Tibial nerve (tissue), 4 donors: ENCODE measurements at regions not wholly inside any gene's neighbourhood (a gene's known extent, or its start where the extent isn't known, plus 50 kb on each side); places are given as distances from the start of the nearest gene placed in this dataset.

Experiments
- DNase-seq, 2 donors: peaks; one replicate each; pipeline ENCODE4 v3.0.0-alpha.2; 2019; ENCODE audit warnings: low spot score in 2 of 2
- H3K27ac ChIP-seq, 4 donors: fragments of 200-600 bp; sonication (generic) in 3 of 4; one replicate each; pipeline ENCODE4 v1.5.1; 2017 to 2019; ENCODE audit warnings: mild to moderate bottlenecking in 1 of 4
- H3K27me3 ChIP-seq, 2 donors: fragments of 200-600 bp; sonication (generic) in 1 of 2; one replicate each; pipeline versions ENCODE4 v1.5.1 to v1.6.0; 2017 to 2019
- H3K36me3 ChIP-seq, 3 donors: fragments of 200-600 bp; sonication (generic); one replicate each; pipeline ENCODE4 v1.5.1; 2018 to 2019
- H3K4me1 ChIP-seq, 4 donors: fragments of 200-600 bp; sonication (generic) in 3 of 4; one replicate each; pipeline ENCODE4 v1.5.1; 2017 to 2019
- H3K4me3 ChIP-seq, 4 donors: fragments of 200-600 bp; sonication (generic) in 3 of 4; one replicate each; pipeline ENCODE4 v1.5.1; 2017 to 2019; ENCODE audit warnings: mild to moderate bottlenecking in 1 of 4, moderate library complexity in 1 of 4
- H3K9me3 ChIP-seq, 4 donors: fragments of 200-600 bp; sonication (generic) in 3 of 4; one replicate each; pipeline ENCODE4 v1.5.1; 2017 to 2019
- EP300 ChIP-seq, 2 donors: sonication (generic); formaldehyde crosslinking; IDR thresholded peaks; one replicate each; pipeline ENCODE4 v1.6.1; 2017; ENCODE audit warnings: antibody characterized with exemption in 2 of 2, mild to moderate bottlenecking in 1 of 2
- POLR2A ChIP-seq, 2 donors: fragments of 450-650 bp; IDR thresholded peaks; one replicate each; pipeline ENCODE4 v1.6.1; 2017; ENCODE audit warnings: antibody characterized with exemption in 2 of 2, mild to moderate bottlenecking in 2 of 2, moderate library complexity in 2 of 2
- WGBS, 2 donors: methylation state at CpG; one replicate each; pipeline ENCODE4 v1.1.5; 2018; 5-methylcytosine and 5-hydroxymethylcytosine counted together
- TF ChIP-seq, protein P1 (sequence below), 5 experiments: fragments of 200-600 bp in 3 of 5; fragments of 450-650 bp in 2 of 5; sonication (generic) in 3 of 5; IDR thresholded peaks; one replicate each; pipeline ENCODE4 v1.5.1; 2016 to 2019; ENCODE audit warnings: antibody characterized with exemption in 5 of 5, mild to moderate bottlenecking in 3 of 5, moderate library complexity in 2 of 5

DNA sequence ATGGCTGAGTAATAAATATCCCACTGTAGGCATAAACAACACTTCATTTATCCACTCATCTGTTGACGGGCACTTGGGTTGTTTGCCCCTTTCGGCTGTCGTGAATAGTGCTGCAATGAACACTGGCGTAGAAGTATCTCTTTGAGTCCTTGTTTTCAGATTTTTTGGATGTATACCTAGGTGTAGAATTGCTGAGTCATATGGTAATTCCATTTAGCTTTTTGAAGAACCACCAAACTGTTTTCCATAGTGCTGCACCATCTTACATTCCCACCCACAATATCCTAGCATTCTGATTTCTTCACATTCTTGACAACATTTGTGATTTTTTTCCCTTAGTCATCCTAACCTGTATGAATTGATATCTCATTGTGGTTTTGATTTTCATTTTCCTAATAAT, 109.0 kb downstream of the NXNL2 start:
- H3K4me3 ChIP-seq, result no peak overlapping the region
- no peaks in the 10 kb centered on the region for H3K27me3 ChIP-seq
- H3K9me3 ChIP-seq, result peaks cover 0 to 7% (median 2%) of the 10 kb centered on the region in 4 donors
- H3K4me1 ChIP-seq, result peaks cover 0 to 4% (median 0%) of the 10 kb centered on the region in 4 donors
- H3K27ac ChIP-seq, result no peak overlapping the region
- TF ChIP-seq, protein P1, sequence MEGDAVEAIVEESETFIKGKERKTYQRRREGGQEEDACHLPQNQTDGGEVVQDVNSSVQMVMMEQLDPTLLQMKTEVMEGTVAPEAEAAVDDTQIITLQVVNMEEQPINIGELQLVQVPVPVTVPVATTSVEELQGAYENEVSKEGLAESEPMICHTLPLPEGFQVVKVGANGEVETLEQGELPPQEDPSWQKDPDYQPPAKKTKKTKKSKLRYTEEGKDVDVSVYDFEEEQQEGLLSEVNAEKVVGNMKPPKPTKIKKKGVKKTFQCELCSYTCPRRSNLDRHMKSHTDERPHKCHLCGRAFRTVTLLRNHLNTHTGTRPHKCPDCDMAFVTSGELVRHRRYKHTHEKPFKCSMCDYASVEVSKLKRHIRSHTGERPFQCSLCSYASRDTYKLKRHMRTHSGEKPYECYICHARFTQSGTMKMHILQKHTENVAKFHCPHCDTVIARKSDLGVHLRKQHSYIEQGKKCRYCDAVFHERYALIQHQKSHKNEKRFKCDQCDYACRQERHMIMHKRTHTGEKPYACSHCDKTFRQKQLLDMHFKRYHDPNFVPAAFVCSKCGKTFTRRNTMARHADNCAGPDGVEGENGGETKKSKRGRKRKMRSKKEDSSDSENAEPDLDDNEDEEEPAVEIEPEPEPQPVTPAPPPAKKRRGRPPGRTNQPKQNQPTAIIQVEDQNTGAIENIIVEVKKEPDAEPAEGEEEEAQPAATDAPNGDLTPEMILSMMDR (IDR thresholded peaks at IDR 0.05), result no peak
- no peak for TF ChIP-seq POLR2A (IDR thresholded peaks at IDR 0.05)
- TF ChIP-seq EP300 (IDR thresholded peaks at IDR 0.05), result no peak
- WGBS, 2 donors, result 60 to 65% methylated on average over 4 of the region's 4 CpGs
- no peak for DNase-seq
- H3K36me3 ChIP-seq, result no peaks in the 10 kb centered on the region

GRCh38 chr9:88645172-88645878, 110.3 kb downstream of the NXNL2 start:
- Histone ChIP-seq H3K4me3 (no peak overlapping the region), H3K27ac (peak overlapping the region in 1 of 4 donors; percentile 55), H3K9me3 (peaks cover 0 to 11% (median 4%) of the 10 kb centered on the region in 4 donors), H3K36me3 (no peaks in the 10 kb centered on the region), H3K4me1 (peaks cover 0 to 4% (median 0%) of the 10 kb centered on the region in 4 donors), H3K27me3 (no peaks in the 10 kb centered on the region)
- TF ChIP-seq EP300 (IDR thresholded peaks at IDR 0.05) (no peak), POLR2A (IDR thresholded peaks at IDR 0.05) (no peak)
- TF ChIP-seq, protein P1 (IDR thresholded peaks at IDR 0.05), result no peak
- WGBS, 2 donors, result 61 to 62% methylated on average over 7 of the region's 7 CpGs
- no peak for DNase-seq

DNA sequence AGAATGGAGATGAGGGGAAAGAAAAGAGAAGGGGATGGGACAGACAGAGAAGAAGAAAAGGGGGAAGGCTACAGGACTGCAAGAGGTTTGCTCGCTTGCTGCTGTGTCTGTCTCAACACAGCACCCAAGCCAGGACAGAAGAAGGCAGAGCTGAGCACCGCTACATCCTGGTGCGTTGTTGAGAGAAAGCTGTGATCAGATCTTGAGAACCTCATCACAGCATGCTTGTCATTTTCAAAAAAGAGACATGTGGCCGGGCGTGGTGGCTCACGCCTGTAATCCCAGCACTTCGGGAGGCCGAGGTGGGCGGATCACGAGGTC, 110.9 kb downstream of the NXNL2 start:
- Histone ChIP-seq H3K4me1 (peaks cover 0 to 4% (median 0%) of the 10 kb centered on the region in 4 donors), H3K9me3 (peaks cover 0 to 11% (median 4%) of the 10 kb centered on the region in 4 donors), H3K36me3 (no peaks in the 10 kb centered on the region), H3K27ac (peak overlapping the region in 1 of 4 donors; percentile 55), H3K4me3 (no peak overlapping the region), H3K27me3 (no peaks in the 10 kb centered on the region)
- no peak for DNase-seq
- TF ChIP-seq EP300 (IDR thresholded peaks at IDR 0.05) (no peak), POLR2A (IDR thresholded peaks at IDR 0.05) (no peak)
- TF ChIP-seq, protein P1 (IDR thresholded peaks at IDR 0.05), result no peak
- WGBS, 2 donors, result 83 to 89% methylated on average over 10 of the region's 10 CpGs

GRCh38 chr9:88646539-88647300, 111.7 kb downstream of the NXNL2 start:
- Histone ChIP-seq H3K36me3 (no peaks in the 10 kb centered on the region), H3K4me1 (peaks cover 0 to 5% (median 0%) of the 10 kb centered on the region in 4 donors), H3K4me3 (no peak overlapping the region), H3K9me3 (peaks cover 0 to 11% (median 4%) of the 10 kb centered on the region in 4 donors), H3K27ac (no peak overlapping the region), H3K27me3 (no peaks in the 10 kb centered on the region)
- TF ChIP-seq POLR2A (IDR thresholded peaks at IDR 0.05) (no peak), EP300 (IDR thresholded peaks at IDR 0.05) (no peak)
- TF ChIP-seq, protein P1 (IDR thresholded peaks at IDR 0.05), result no peak
- DNase-seq, result no peak
- WGBS, 2 donors, result 79 to 88% methylated on average over 8 of the region's 8 CpGs
